CD4-positive, alpha-beta T cell (primary cell): ENCODE measurements at regions not wholly inside any gene's neighbourhood (a gene's known extent, or its start where the extent isn't known, plus 50 kb on each side); places are given as distances from the start of the nearest gene placed in this dataset.
"Not testable (repeated sequence)": the region's sequence is repeated elsewhere in the genome, so short reads cannot be mapped to it uniquely, and the experiment has no call there.

Experiments
- ATAC-seq: fragments of 200-7000 bp; cut with Tn5 transposase; one replicate; pipeline ENCODE4 v1.10.0; 2022; ENCODE audit warnings: mild to moderate bottlenecking; ENCODE audit not compliant: poor library complexity
- CTCF ChIA-PET: fragments of 350-600 bp; sonication (Branson Sonifier 250); formaldehyde crosslinking; loops from one replicate; lab custom pipeline; 2021; ENCODE audit warnings: antibody characterized with exemption, inconsistent platforms; lab: Charles Lee
- POLR2A ChIA-PET: fragments of 350-600 bp; sonication (Branson Sonifier 250); formaldehyde crosslinking; loops from one replicate; lab custom pipeline; 2021; ENCODE audit warnings: antibody characterized with exemption, inconsistent platforms; lab: Charles Lee
- DNase-seq, 14 experiments: peaks; one replicate each; pipeline ENCODE4 v3.0.0-alpha.2; 2013 to 2020; ENCODE audit warnings: mixed read lengths in 2 of 14
- H3K27ac ChIP-seq, 2 donors: one replicate each; pipeline versions ENCODE4 v1.5.1 to v1.7.0; 2013; ENCODE audit warnings: low read length in 2 of 2, low read depth in 1 of 2, mild to moderate bottlenecking in 1 of 2
- H3K27me3 ChIP-seq, 2 experiments: 1 replicate in 1 of 2; 2 replicates in 1 of 2; pipeline versions ENCODE4 v1.6.1 to v1.7.0; 2013; ENCODE audit warnings: low read length in 2 of 2, control low read depth in 1 of 2, mild to moderate bottlenecking in 1 of 2, moderate library complexity in 1 of 2; ENCODE audit not compliant: insufficient read depth in 2 of 2, control insufficient read depth in 1 of 2
- H3K36me3 ChIP-seq: one replicate; pipeline ENCODE4 v1.6.1; 2013; ENCODE audit warnings: low read length, control low read depth; ENCODE audit not compliant: insufficient read depth
- H3K4me1 ChIP-seq: one replicate; pipeline ENCODE4 v1.6.1; 2013; ENCODE audit warnings: low read length, control low read depth; ENCODE audit not compliant: insufficient read depth
- H3K4me3 ChIP-seq: one replicate; pipeline ENCODE4 v1.5.1; 2013; ENCODE audit warnings: mild to moderate bottlenecking, low read length, moderate library complexity
- H3K9me3 ChIP-seq, 2 experiments: 1 replicate in 1 of 2; 2 replicates in 1 of 2; pipeline versions ENCODE4 v1.6.1 to v1.7.0; 2013; ENCODE audit warnings: low read length in 2 of 2, mild to moderate bottlenecking in 2 of 2, control low read depth in 1 of 2, moderate library complexity in 1 of 2; ENCODE audit not compliant: control insufficient read depth in 1 of 2, insufficient read depth in 1 of 2
- H3K27ac Mint-ChIP-seq: one replicate; pipeline ENCODE4 v1.8.0; 2020; ENCODE audit warnings: mixed read lengths
- H3K27me3 Mint-ChIP-seq: one replicate; pipeline ENCODE4 v1.8.0; 2021; ENCODE audit warnings: mixed read lengths
- H3K36me3 Mint-ChIP-seq: one replicate; pipeline ENCODE4 v1.8.0; 2021; ENCODE audit warnings: low read depth, mixed read lengths
- H3K4me1 Mint-ChIP-seq: one replicate; pipeline ENCODE4 v1.8.0; 2021; ENCODE audit warnings: low read depth, mixed read lengths
- H3K4me3 Mint-ChIP-seq: one replicate; pipeline ENCODE4 v1.8.0; 2020; ENCODE audit warnings: mild to moderate bottlenecking, mixed read lengths
- H3K9me3 Mint-ChIP-seq: one replicate; pipeline ENCODE4 v1.8.0; 2020; ENCODE audit warnings: mixed read lengths
- CTCF ChIP-seq: fragments of 200-600 bp; IDR thresholded peaks from one replicate; pipeline ENCODE4 v1.8.0; 2022; ENCODE audit warnings: antibody characterized with exemption, mild to moderate bottlenecking
- intact Hi-C, 2 experiments: fragments of 100-400 bp; cut with DNase I in 1 of 2; cut with micrococcal nuclease in 1 of 2; formaldehyde crosslinking; loops; one replicate each; pipeline versions ENCODE4 v1.15.1 to v1.9.0; 2023 to 2025; cut with DNase I, micrococcal nuclease

- H3K4me3 Mint-ChIP-seq, result no peak overlapping the region
- Histone ChIP-seq H3K36me3 (no peaks in the 10 kb centered on the region), H3K27ac (no peak overlapping the region), H3K27me3 (no peaks in the 10 kb centered on the region), H3K4me1 (no peaks in the 10 kb centered on the region), H3K4me3 (no peak overlapping the region), H3K9me3 (peaks cover 0 to 5% of the 10 kb centered on the region in 2 experiments)
- H3K27me3 Mint-ChIP-seq, result no peaks in the 10 kb centered on the region
- TF ChIP-seq CTCF, result no peak
- H3K4me1 Mint-ChIP-seq, result no peaks in the 10 kb centered on the region
- no peak for ATAC-seq
- POLR2A ChIA-PET, result no interaction called here
- H3K36me3 Mint-ChIP-seq, result no peaks in the 10 kb centered on the region
- CTCF ChIA-PET, result no interaction called here
- intact Hi-C loops, result no loop called here
- no peak overlapping the region for H3K27ac Mint-ChIP-seq
- DNase-seq, result no peak
- H3K9me3 Mint-ChIP-seq, result peaks cover 2% of the 10 kb centered on the region
These were observed 283.3 kb upstream of the NRSN1 start for GRCh38 chr6:23842760-23843159.

GRCh38 chr6:23851522-23851921 lies 274.5 kb upstream of the NRSN1 start:
- TF ChIP-seq CTCF, result no peak
- Histone ChIP-seq H3K36me3 (no peaks in the 10 kb centered on the region), H3K27me3 (no peaks in the 10 kb centered on the region), H3K4me1 (no peaks in the 10 kb centered on the region), H3K4me3 (no peak overlapping the region), H3K27ac (no peak overlapping the region), H3K9me3 (peaks cover 0 to 23% of the 10 kb centered on the region in 2 experiments)
- DNase-seq, result no peak
- ChIA-PET CTCF (no interaction called here), POLR2A (no interaction called here)
- Mint-ChIP-seq H3K36me3 (no peaks in the 10 kb centered on the region), H3K9me3 (no peaks in the 10 kb centered on the region), H3K4me3 (no peak overlapping the region), H3K4me1 (no peaks in the 10 kb centered on the region), H3K27ac (no peak overlapping the region), H3K27me3 (no peaks in the 10 kb centered on the region)
- intact Hi-C loops, result no loop called here
- no peak for ATAC-seq

- H3K36me3 Mint-ChIP-seq, DNase-seq, H3K4me1 Mint-ChIP-seq, H3K27me3 Mint-ChIP-seq, H3K4me1 ChIP-seq, H3K27ac Mint-ChIP-seq, H3K36me3 ChIP-seq, ATAC-seq, POLR2A ChIA-PET, H3K9me3 Mint-ChIP-seq, H3K4me3 Mint-ChIP-seq, H3K27ac ChIP-seq, H3K27me3 ChIP-seq, CTCF ChIA-PET, intact Hi-C loops, H3K4me3 ChIP-seq: not testable (repeated sequence)
- peaks cover 0 to 23% of the 10 kb centered on the region in 2 experiments for H3K9me3 ChIP-seq
These were observed 272.4 kb upstream of the NRSN1 start for GRCh38 chr6:23853566-23854133.

GRCh38 chr6:23854154-23854553 lies 271.9 kb upstream of the NRSN1 start:
- H3K4me3 Mint-ChIP-seq, DNase-seq: not testable (repeated sequence)

More at GRCh38 chr6:23854154-23854553, 271.9 kb upstream of the NRSN1 start:
- H3K4me1 ChIP-seq, H3K36me3 Mint-ChIP-seq, H3K27me3 Mint-ChIP-seq, CTCF ChIA-PET, POLR2A ChIA-PET, H3K27ac Mint-ChIP-seq, ATAC-seq, H3K36me3 ChIP-seq, H3K4me3 ChIP-seq, H3K27ac ChIP-seq, intact Hi-C loops, H3K9me3 Mint-ChIP-seq, H3K27me3 ChIP-seq, H3K4me1 Mint-ChIP-seq: not testable (repeated sequence)
- H3K9me3 ChIP-seq, result peaks cover 0 to 23% of the 10 kb centered on the region in 2 experiments
